GM19467 (cell line): ENCODE measurements at regions not wholly inside any gene's neighbourhood (a gene's known extent, or its start where the extent isn't known, plus 50 kb on each side); places are given as distances from the start of the nearest gene placed in this dataset.

Source experiments
- ATAC-seq: cut with Tn5 transposase; IDR thresholded peaks from one replicate; pipeline ENCODE4 v1.9.1; 2021; ENCODE audit warnings: mild to moderate bottlenecking, moderate library complexity; ENCODE audit not compliant: unreplicated experiment

DNA sequence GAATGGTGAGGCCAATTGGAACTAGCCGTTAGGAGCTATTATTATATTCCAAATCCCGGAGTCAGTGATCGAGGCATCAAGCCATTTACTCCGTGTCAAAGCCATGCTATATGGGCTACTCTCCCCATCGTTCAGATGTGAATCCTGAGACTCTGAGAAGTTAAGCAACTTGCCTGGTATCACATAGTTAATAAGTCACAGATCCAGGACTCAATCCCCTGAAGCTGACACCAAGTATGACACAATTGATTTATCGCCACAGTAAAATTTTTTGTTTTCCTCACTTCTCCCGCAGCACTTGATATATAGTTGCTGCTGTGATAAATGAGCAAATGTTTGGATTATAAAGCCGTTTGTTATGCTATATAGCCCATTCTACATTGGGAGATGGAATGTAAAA, 50.8 kb upstream of the TSHZ2 start:
- no peak for ATAC-seq

DNA sequence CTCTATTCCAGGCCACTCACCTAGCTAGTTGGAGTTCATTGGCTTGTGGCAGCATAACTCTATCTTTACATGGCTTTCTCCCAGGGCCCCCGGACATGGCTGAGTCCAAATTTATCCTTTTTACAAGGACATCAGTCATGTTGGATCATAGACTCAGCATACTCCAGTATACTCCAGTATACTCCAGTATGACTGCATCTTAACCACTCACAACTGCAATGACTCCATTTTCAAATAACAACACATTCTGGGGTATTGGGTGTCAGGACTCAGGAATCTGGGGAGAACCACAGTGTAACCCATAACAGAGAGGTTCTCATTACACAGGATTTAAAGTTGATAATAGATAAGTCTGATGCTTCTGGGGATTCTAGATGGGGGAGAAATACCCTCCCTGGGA, 53.8 kb upstream of the TSHZ2 start:
- no peak for ATAC-seq

DNA sequence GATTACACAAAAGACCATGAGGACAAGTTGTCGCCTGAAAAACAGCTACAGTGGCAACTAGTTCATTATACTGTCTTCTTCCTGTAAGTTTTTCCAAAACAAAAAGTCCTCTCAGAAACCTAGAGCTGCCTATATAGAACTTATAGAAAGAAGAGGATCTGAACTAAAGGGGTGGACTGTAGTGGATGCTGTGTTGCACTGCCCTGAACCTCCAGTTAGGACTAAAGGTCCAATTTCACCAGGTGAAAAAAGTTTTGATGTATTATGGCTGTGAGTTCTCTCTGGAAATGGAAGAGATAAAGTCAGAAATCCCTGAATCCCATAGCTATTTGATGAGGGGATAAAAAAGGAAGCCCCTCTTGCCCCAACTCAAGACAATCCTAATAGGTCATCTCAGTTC, 56.6 kb upstream of the TSHZ2 start:
- no peak for ATAC-seq

DNA sequence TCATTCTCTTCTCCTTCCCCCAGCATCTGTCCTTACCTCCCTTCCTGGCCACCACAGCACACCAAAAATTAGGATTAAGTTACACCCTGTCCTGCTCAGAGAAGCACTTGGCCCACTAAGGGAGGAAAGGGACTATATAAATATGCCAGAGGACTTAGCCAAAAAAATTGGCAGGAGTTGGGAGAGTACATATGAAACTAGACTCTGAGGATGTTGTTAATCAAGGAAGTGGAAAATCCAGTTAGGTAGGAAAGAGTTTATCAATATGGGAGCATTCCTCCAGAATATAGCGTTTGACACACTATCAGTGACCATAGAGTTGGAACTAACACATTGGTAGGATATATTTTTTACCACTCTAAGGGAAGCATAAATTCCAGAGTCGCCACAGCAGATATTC, 57.3 kb upstream of the TSHZ2 start:
- no peak for ATAC-seq

DNA sequence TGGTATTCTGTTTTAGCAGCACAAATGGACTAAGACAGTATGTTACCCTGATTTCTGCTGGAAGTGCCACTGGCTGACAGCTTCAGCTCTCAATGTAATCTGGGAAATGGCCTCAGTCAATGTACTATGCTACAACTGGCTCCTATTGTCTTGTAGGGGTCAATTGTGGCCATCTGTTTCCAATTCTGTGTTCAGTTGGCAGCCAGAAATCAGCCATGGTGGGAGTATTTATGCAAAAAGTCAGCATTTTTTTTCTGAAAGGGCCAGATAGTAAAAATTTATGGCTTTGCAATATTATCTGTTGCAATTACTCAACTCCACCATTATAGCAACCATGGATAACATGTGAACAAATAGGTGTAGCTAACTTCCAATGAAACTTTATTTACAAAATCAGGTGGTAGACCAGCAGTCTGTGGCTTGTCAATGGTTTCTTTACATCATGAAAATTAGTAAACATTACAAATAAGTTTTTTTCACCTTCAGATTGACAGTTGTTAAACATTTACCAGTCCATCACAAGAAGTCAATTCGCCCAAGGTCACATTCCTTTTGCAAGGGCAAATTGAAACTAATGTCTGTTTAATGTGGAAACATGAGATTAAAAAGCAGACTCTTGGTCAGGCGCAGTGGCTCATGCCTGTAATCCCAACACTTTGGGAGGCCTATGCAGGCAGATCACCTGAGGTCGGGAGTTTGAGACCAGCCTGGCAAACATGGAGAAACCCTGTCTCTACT, 58.3 kb upstream of the TSHZ2 start:
- no peak for ATAC-seq

DNA sequence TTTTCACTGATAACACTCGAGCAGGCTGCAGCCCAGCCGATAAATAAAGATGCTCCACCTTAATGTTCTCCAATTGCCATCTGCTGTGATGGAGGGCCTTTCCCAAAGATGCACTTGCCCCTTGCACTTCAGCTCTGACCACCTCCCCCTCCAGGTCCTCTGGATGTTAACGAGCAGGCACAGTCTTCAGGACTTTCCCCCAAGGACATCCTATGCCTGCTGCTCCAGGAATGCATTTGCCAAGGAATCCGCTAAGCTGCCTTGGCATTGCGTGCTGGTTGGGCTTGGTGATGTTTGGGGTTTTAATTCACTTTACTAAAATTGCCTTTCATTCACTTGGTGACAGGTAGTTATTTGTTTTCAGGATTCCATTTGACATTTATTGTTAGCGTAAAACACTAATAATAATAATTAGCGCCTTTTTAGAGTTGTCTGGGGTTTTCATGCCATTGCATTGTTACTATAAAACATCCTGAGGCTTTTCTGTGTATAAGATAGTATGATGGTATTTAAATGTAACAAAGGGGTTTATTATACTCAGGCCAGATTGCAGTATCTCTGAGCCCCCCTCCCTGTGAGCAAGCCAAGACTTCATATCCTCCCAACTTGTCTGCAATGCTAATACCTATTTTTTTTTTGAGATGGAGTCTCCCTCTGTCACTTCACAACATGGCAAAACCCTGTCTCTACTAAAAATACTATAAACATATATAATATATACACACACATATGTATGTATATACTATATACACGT, 66.7 kb upstream of the TSHZ2 start:
- ATAC-seq = no peak

DNA sequence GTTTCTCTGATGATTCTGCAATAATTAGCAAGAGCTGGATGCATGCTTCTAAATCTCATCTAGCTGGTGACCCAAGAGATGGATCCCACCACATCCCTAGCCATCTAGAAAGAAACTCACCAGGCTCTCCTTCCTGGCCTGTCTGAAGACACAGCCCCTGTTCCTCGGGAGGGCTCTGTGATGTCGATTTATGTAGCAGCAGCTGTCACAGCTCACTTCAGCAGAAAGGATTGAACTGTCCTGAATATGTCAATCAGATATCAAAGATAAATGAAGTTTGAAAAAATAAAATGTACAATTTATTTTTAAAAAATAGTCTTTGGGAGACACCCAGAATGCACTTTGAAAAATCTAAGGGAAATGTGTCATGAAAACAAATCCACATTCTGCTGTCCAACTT, 67.3 kb upstream of the TSHZ2 start:
- ATAC-seq = no peak

DNA sequence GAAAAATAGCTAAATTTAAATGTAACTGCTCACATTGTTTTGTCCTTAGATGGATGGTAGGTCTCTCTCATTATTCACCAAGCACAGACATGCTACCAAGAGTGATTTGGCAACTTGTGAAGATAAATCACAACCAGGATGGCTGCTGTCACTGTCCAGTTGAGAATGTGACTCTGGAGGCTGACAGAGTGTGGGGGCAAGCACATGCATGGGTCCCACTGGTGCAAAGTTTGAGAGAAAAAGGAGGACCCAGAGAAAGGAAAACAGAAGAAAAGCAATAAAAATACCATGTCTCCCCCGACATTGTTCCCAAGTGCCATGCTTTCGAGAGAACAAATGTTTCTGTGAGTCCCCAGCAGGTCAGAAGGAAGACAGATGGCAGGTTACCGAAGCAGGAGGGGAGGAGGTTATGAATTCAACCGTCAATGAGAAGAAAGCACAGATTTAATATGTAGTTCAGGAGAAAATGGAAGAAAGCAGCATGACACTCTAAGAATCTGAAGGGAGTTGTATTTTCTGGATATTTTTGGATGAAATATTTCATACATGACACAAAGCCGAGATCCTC, 73.0 kb upstream of the TSHZ2 start:
- ATAC-seq = no peak

DNA sequence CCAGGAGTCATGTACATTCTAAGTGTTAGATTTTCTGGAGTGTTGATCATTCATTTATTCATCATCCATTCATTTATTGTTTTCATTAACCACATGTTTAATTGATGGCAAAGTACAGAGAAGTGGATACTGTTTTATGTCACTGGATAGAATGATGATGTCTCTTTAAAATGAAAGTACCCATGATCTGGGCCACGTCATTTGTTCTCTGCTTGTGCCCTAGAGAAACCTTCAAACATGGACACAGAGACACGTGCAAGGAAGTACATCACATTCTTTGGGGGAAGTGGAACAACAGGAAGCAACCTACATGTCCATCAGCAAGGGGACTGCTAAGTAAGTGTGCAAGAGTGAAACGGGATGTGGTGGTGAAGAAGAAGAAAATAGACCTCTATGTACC, 75.8 kb upstream of the TSHZ2 start:
- no peak for ATAC-seq

DNA sequence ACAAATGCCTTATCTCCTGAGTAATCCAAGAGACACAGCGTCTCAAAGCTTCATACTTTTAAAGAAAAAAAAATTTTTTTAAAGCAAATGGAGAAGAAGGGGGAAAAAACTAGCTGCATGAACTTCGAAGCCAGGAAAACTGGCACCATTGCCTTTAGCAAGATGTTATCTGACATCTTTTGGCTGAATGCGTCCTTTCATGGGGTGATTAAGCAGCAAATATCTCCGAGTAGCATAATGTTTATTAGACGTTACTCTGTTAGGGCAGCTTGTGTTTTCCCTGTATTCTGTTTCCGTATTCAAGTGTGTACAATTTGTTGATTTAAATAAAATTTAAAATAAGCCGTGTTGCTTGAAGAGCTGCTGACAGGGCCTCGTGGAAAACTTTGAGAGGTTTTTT, 76.5 kb upstream of the TSHZ2 start:
- no peak for ATAC-seq

DNA sequence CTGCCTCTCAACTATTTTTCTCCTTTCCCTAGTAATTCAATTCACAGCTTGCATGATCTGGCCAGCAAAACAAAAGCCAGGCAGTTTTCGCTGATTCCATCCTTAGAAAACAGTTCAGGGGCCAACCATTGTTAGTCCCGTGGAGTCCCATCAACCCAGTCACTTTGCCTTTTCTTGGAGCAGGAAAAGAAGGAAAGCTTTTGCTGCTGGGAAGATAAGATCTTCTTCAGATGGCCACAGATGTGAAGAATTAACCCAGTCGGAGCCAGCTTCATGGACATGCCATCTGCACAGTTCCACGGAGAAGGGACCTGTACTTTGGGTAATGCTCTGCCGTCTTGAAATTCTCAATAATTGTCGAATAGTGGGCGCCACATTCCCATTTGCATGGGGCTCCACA, 76.9 kb upstream of the TSHZ2 start:
- ATAC-seq = no peak

DNA sequence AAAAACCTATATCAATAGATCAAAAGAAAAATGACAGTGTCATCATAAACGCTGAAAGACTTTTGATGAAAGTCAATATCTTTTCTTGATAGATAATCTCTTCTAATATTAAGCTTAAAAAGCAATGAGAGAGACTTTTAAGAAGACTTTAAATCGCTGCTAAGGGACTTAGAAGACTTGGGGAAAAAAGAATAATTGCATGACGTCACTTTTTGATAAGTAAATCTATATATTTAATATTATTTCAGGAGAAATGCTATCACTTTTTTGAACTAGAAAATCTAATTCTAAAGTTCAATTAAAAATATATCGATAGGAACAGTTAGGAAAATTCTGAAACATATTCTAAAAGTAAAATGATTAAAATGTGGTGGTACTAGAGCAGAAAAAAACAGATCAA, 78.7 kb upstream of the TSHZ2 start:
- ATAC-seq = no peak

DNA sequence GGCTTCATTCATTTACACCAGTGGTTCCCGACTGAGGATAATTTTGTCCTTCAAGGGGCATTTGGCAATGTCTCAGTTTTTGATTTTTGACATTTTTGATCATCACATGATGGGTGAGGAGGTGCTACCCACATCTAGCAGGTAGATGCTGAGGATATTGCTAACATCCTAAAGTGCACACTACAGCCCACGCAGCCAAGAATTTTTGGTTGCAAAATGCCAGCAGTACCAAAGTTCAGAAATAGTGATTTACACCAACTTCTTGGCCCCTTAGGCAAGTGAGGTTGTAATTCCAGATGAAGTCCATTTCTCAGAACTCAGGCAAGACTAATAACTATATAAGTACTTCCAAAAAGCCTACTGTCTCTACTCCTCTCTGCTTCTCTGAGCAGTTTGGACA, 80.1 kb upstream of the TSHZ2 start:
- no peak for ATAC-seq

DNA sequence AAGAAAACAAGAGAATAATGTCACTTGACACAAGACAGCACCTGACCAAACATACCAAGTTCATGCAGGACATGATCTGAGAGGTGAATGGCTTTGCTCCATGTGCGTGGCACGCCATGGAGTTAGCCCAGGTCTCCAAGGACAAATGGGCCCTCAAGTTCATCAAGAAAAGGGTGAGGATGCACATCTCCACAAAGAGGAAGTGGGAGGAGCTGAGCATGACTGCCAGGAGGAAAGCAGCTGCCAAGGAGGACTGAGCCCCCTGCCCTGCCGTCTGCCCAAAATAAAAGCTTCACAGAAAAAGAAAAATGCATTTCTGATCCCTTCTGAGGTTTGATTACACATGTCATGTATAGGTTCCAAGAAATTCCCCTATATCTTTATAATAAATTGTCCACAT, 82.0 kb upstream of the TSHZ2 start:
- ATAC-seq = no peak

DNA sequence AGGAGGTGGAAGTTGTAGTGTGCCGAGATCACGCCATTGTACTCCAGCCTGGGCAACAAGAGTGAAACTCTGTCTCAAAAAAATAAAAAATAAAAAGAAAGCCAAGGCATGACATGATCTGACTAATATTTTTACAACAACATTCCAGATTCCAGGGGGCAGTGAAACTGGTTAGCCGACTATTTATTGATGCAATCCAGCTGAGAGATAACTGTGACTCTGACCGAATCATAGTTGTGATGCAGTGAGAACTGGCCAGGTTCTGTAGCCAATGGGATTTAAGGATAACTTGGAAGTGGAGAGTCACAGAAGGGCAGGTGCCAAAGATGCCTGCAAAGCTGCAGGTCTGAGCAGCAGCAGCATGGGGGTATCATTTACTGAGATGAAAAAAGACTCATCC, 82.9 kb upstream of the TSHZ2 start:
- ATAC-seq = no peak

DNA sequence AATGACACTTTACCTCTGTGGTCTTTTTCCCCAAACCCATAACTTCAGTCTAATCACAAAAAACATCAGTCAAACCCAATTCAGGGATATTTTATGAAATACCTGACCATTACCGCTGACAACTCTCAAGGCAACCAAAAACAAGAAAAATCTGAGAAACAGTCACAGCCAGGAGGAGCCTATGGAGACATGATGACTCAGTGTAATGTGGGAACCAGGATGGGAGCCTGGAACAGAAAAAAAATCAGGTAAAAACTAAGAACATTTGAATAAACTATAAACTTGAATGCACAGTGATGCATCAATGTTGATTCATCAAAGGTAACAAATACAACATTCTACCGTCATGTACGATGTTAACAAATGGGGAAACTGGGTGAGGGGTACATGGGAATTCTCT, 84.1 kb upstream of the TSHZ2 start:
- no peak for ATAC-seq

DNA sequence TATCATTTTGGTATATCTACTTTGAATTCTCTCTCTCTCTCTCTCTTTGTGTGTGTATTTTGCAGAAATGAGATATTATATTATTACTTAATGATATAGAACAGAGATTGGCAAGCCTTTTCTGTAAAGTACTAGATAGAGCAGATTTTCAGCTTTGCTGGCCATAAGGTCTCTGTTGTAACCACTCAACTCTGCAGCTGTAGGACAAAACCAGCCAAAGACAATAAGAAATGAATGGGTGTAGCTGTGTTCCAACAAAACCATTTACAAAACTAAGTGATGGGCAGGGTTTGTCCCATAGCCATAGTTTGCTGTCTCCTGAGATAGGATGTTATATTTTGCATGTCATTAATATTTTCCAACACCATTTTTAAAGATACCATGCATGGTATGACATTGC, 91.2 kb upstream of the TSHZ2 start:
- no peak for ATAC-seq

DNA sequence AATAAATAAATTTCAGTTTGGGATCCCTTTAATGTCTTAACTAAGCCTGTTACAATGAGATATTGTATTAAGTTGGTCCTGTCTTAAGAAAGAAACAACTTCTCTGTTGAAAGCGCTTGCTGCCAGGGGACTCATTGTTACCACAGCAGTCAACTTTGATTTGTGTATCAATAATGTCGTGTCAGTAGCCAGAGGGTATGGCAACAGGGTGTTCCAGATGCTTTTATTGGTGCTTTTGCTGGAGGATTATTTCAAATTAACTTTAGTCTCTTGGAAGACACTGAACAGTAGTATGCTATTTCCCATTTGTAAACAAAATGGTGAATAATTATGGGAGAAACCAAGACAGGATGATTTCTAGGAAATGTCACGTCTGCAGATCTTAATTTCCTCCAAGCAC, 91.9 kb upstream of the TSHZ2 start:
- no peak for ATAC-seq

DNA sequence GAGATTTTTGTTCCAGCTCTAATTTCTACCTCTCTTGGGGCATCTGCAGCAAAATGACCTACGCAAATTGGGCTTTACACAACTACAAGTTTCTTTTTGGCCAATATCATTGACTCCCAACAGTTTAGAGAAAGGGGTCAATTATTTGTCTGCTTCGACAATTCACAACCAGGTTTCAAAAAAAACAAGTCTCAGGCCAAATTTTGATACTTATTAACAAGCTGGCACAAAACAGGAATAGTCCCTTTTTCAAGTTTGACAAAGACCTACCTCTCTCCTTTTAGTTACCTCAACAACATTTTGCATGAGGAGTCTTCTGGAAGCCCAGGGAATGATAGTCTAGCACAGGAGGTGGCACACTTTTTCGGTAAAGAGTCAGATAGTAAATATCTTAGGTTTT, 97.9 kb upstream of the TSHZ2 start:
- no peak for ATAC-seq

DNA sequence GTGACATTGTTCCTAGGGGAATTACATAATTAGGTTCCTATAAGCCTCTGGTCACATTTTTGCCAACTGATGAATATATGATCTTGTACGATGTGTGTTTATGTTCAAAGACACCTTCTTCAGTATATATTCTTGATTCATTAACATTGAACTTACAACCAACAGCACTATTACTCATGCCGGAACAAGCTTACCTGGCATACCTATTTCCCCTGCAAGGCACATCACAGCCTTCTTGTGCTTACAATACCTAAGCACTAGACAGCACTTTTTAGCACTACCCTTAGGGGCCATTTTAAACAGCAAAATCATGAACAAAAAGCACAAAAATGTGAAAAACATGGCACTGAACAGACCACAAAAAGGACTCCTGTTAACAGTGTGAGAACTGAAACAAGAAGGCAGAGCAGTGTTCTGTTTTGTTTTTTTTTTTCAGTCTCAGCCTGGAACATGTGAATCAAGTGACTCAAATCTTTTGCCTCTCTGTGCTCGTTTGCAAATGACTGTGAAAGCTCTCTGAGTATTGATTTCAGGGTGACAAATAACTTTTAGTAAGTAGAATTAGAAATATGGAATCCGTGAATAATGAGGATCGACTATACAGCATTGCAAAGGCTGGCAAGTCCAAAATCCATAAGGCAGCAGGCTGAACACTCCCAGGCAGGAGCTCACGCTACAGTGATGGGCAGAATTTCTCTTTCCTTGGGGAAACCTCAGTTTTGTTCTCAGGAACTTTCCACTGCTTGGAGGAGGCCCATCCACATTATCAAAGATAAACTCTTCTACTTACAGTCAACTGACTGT, 102.3 kb upstream of the TSHZ2 start:
- ATAC-seq = no peak

DNA sequence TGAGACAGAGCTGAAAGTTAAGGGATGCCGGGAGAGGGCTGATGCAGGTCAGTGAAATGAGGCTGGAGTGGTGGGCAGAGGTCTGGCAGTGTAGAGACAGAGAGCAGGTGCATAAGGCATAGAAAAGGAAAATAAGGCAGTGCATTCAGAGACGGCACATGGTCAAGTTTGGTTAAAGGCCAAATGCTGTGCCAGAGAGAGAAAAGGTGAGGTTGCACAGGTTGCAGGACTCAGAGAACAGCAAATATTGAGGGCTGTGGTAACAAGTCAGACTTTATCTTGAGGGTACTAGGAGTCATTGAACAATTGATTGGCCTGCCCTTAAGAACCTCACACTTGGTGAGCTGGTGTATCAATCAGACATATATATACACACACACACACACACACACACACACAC, 102.9 kb upstream of the TSHZ2 start:
- ATAC-seq = no peak

DNA sequence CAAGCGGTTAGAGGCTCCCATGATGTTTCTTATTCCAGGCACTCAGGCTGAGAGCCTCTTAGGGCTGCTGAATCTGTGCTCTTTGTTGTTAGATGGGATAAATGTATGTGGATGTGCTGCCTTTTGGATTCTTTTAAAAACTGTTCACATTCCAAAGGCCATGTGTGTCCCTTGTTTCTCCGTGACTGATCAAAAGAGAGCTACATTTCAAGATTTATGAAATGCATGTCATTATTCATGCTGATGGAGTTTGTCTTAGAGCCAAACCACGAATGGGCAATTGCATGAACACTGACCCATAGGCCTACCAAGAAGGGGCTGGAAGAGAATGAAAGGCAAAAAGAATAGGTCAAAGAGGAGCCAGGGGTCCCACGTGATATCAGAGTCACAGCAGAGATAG, 104.9 kb upstream of the TSHZ2 start:
- ATAC-seq = no peak
